Right lobe of liver (tissue), 6 donors: ENCODE measurements at regions not wholly inside any gene's neighbourhood (a gene's known extent, or its start where the extent isn't known, plus 50 kb on each side); places are given as distances from the start of the nearest gene placed in this dataset.

Source experiments
- ATAC-seq, 4 donors: fragments of 200-7000 bp; cut with Tn5 transposase; one replicate each; pipeline ENCODE4 v1.9.1; 2020; ENCODE audit warnings: mild to moderate bottlenecking in 4 of 4, moderate library complexity in 4 of 4
- DNase-seq, 3 donors: peaks; one replicate each; pipeline ENCODE4 v3.0.0-alpha.2; 2020
- H3K27ac ChIP-seq, 3 donors: fragments of 200-600 bp; one replicate each; pipeline ENCODE4 v1.8.0; 2022
- H3K27me3 ChIP-seq, 2 donors: fragments of 200-600 bp; one replicate each; pipeline ENCODE4 v1.8.0; 2022
- H3K36me3 ChIP-seq, 4 donors: fragments of 200-600 bp; sonication (generic) in 1 of 4; one replicate each; pipeline versions ENCODE4 v1.5.1 to v1.8.0; 2017 to 2022; ENCODE audit warnings: control low read depth in 1 of 4
- H3K4me1 ChIP-seq, 4 donors: fragments of 200-600 bp; sonication (generic) in 1 of 4; one replicate each; pipeline versions ENCODE4 v1.5.1 to v1.8.0; 2017 to 2022; ENCODE audit warnings: control low read depth in 1 of 4
- H3K4me3 ChIP-seq, 3 donors: fragments of 200-600 bp; one replicate each; pipeline ENCODE4 v1.8.0; 2022
- H3K9me3 ChIP-seq, 4 donors: fragments of 200-600 bp; sonication (generic) in 1 of 4; one replicate each; pipeline versions ENCODE4 v1.5.1 to v1.8.0; 2017 to 2022; ENCODE audit warnings: control low read depth in 1 of 4
- POLR2A ChIP-seq: fragments of 450-650 bp; IDR thresholded peaks from one replicate; pipeline ENCODE4 v1.6.1; 2017; ENCODE audit warnings: antibody characterized with exemption, mild to moderate bottlenecking
- WGBS: methylation state at CpG from one replicate; pipeline ENCODE4 v1.1.6; 2018; ENCODE audit warnings: low coverage, low lambda C conversion rate; ENCODE audit not compliant: insufficient coverage; ENCODE audit errors: missing lambda C conversion rate; 5-methylcytosine and 5-hydroxymethylcytosine counted together
- intact Hi-C, 2 donors: fragments of 100-400 bp; cut with DNase I; formaldehyde crosslinking; loops; one replicate each; pipeline versions ENCODE4 v1.11.2 to v1.14.1; 2022
- TF ChIP-seq, protein P1 (sequence below), 4 donors: fragments of 200-600 bp in 3 of 4; fragments of 450-650 bp in 1 of 4; IDR thresholded peaks; one replicate each; pipeline versions ENCODE4 v1.5.1 to v1.8.0; 2016 to 2022; ENCODE audit warnings: antibody characterized with exemption in 4 of 4, mild to moderate bottlenecking in 2 of 4
- donor health status: DM: no; HTN: yes; CAD: no.
- donor health status: DM: no; HTN: no; CAD: no.
- donor health status: DM: no; HTN: no; CAD: no.
- donor health status: DM: no; HTN: yes; CAD: no.
- donor health status: DM: no; HTN: yes; CAD: no.

DNA sequence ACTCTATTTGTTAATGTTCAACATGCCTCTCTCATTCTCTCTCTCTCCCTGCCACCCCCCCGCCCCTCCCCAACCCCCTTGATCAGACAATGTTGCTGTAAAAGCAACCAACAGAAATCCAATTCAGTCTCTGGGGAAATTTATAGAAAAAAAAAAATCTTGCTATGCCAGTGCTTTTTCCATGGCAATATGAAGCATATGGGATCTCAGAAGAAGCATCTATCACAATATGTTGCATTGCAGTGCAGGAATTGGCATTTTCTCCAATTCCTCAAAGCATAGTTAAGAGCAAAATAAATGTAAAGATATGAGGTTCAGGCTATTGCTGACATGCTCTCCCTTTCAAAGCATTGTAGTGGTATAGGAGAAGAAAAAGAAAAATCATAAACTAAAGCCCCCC is 90.9 kb upstream of the LDB2 start:
- TF ChIP-seq, protein P1, sequence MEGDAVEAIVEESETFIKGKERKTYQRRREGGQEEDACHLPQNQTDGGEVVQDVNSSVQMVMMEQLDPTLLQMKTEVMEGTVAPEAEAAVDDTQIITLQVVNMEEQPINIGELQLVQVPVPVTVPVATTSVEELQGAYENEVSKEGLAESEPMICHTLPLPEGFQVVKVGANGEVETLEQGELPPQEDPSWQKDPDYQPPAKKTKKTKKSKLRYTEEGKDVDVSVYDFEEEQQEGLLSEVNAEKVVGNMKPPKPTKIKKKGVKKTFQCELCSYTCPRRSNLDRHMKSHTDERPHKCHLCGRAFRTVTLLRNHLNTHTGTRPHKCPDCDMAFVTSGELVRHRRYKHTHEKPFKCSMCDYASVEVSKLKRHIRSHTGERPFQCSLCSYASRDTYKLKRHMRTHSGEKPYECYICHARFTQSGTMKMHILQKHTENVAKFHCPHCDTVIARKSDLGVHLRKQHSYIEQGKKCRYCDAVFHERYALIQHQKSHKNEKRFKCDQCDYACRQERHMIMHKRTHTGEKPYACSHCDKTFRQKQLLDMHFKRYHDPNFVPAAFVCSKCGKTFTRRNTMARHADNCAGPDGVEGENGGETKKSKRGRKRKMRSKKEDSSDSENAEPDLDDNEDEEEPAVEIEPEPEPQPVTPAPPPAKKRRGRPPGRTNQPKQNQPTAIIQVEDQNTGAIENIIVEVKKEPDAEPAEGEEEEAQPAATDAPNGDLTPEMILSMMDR (IDR thresholded peaks at IDR 0.05) = no peak
- TF ChIP-seq POLR2A = no peak
- no peak overlapping the region for H3K4me3 ChIP-seq
- 44% methylated on average over 1 of the region's 1 CpG for WGBS
- DNase-seq (no peak), ATAC-seq (no peak)
- H3K27me3 ChIP-seq = no peaks in the 10 kb centered on the region
- H3K27ac ChIP-seq = no peak overlapping the region
- H3K36me3 ChIP-seq = no peaks in the 10 kb centered on the region
- H3K9me3 ChIP-seq = no peaks in the 10 kb centered on the region
- intact Hi-C loops = no loop called here
- no peaks in the 10 kb centered on the region for H3K4me1 ChIP-seq

DNA sequence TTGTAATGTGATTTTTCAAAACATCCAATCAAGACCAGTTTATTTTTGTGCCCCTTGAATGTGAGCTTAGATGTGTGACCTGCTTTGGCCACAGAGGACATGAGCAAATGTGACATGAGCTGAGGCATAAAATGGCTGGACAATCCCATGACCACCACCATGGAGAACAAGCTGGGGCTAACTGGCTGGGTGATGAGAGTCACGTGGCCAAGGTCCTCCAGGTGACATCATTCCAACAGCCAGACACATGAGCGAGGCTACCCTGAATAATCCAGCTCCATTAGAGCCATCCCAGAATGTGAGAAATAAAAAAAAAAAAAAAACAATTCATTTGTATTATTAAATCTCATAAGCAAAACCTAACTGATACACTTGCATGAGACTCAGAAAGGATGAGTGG is 90.4 kb upstream of the LDB2 start:
- intact Hi-C loops = no loop called here
- DNase-seq = no peak

DNA sequence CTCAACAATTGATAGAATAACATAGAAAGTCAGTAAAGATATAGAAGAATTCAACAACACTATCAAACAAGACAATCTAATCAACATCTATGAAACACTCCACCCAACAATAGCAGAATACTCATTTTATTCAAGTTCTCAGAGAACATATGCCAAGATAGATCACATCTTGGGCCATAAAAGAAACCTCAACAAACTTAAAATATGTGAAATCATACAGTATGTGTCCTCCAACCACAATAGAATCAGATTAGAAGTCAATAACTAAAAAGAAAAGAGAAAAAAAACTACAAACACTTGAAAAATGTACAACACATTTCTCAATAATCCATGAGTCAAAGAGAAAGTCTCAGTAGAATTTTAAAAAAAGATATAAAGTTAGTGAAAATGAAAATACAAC is 78.6 kb upstream of the LDB2 start:
- H3K27me3 ChIP-seq = no peaks in the 10 kb centered on the region
- intact Hi-C loops = no loop called here
- no peak for DNase-seq
- no peaks in the 10 kb centered on the region for H3K36me3 ChIP-seq
- H3K9me3 ChIP-seq = no peaks in the 10 kb centered on the region
- TF ChIP-seq, protein P1 (IDR thresholded peaks at IDR 0.05) = no peak
- no peak for TF ChIP-seq POLR2A
- H3K4me3 ChIP-seq = no peak overlapping the region
- H3K27ac ChIP-seq = no peak overlapping the region
- ATAC-seq = no peak
- no peaks in the 10 kb centered on the region for H3K4me1 ChIP-seq

More for the DNA sequence above, 90.4 kb upstream of the LDB2 start:
- Histone ChIP-seq H3K9me3 (no peaks in the 10 kb centered on the region), H3K27ac (no peak overlapping the region), H3K27me3 (no peaks in the 10 kb centered on the region), H3K36me3 (no peaks in the 10 kb centered on the region), H3K4me3 (no peak overlapping the region), H3K4me1 (no peaks in the 10 kb centered on the region)
- TF ChIP-seq POLR2A = no peak
- no peak for ATAC-seq
- 81% methylated on average over 2 of the region's 2 CpGs for whole genome bisulfite sequencing

DNA sequence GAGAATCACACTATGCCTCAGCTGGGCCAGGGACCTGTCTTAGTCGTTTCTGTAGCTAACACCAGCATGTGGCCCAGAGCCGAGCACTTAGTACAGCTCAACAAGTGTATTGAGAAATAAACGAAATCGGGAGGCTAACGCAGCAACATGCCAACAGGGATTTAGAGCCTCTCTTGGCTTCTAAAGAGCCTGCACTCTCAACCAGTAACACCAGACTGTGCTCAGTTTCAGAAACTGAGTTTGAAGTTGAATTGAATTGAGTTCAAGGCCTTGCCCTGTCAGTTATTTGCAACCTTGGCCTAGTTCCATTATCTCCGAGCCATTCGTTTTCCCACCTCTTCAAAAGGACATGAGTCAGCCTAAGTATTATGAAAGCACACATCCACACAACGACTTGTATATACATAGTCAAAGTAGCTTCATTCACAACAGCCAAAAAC is 71.3 kb upstream of the LDB2 start:
- no peaks in the 10 kb centered on the region for H3K9me3 ChIP-seq
- TF ChIP-seq POLR2A = no peak
- TF ChIP-seq, protein P1 (IDR thresholded peaks at IDR 0.05) = no peak
- no peak overlapping the region for H3K27ac ChIP-seq
- H3K4me1 ChIP-seq = no peaks in the 10 kb centered on the region
- intact Hi-C loops = no loop called here
- DNase-seq (no peak), ATAC-seq (peak in 3 of 4 donors; percentile 45 to 61 (median 60))
- 60% methylated on average over 8 of the region's 8 CpGs for WGBS
- H3K36me3 ChIP-seq = no peaks in the 10 kb centered on the region
- no peak overlapping the region for H3K4me3 ChIP-seq
- no peaks in the 10 kb centered on the region for H3K27me3 ChIP-seq

DNA sequence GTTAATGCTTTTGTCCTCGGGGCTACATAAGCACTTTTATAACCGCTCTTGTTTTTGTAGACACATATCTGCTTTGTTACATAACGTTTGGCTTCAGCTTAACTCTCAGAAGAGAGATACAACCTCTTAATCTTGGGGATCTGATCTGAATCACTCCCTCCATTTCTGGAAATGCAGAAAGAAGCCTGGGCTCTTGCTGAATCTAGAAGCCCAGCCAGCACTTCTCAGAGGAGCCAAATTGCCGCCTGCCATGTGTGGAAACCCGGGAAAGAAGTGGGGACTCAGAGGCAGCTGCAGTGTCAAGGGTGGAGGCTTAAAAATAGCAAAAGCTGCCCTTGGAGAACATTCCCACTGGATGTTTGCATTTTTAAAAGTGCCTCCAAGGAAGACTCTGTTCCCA is 69.3 kb upstream of the LDB2 start:
- H3K36me3 ChIP-seq = no peaks in the 10 kb centered on the region
- no peak for ATAC-seq
- DNase-seq = no peak

More for the DNA sequence above, 69.3 kb upstream of the LDB2 start:
- TF ChIP-seq, protein P1 (IDR thresholded peaks at IDR 0.05) = no peak
- no peak for TF ChIP-seq POLR2A
- intact Hi-C loops = no loop called here
- H3K4me3 ChIP-seq = no peak overlapping the region
- no peaks in the 10 kb centered on the region for H3K4me1 ChIP-seq
- no peak overlapping the region for H3K27ac ChIP-seq
- 60% methylated on average over 5 of the region's 5 CpGs for WGBS
- no peaks in the 10 kb centered on the region for H3K9me3 ChIP-seq
- H3K27me3 ChIP-seq = no peaks in the 10 kb centered on the region
